HEK293T (cell line): ENCODE measurements at regions not wholly inside any gene's neighbourhood (a gene's known extent, or its start where the extent isn't known, plus 50 kb on each side); places are given as distances from the start of the nearest gene placed in this dataset.

Experiments used
- FOXA1 ChIP-seq: fragments of 450-650 bp; IDR thresholded peaks from 2 replicates; pipeline ENCODE4 v1.6.1; 2016; ENCODE audit warnings: mild to moderate bottlenecking
- FOXK2 ChIP-seq: fragments of 450-650 bp; IDR thresholded peaks from 2 replicates; pipeline ENCODE4 v1.6.1; 2016; ENCODE audit warnings: mild to moderate bottlenecking
- L3MBTL2 ChIP-seq: fragments of 450-650 bp; conservative IDR thresholded peaks from 2 replicates; pipeline ENCODE4 v1.6.1; 2016; ENCODE audit warnings: mild to moderate bottlenecking
- SP1 ChIP-seq: fragments of 450-650 bp; IDR thresholded peaks from 2 replicates; pipeline ENCODE4 v1.6.1; 2017

DNA sequence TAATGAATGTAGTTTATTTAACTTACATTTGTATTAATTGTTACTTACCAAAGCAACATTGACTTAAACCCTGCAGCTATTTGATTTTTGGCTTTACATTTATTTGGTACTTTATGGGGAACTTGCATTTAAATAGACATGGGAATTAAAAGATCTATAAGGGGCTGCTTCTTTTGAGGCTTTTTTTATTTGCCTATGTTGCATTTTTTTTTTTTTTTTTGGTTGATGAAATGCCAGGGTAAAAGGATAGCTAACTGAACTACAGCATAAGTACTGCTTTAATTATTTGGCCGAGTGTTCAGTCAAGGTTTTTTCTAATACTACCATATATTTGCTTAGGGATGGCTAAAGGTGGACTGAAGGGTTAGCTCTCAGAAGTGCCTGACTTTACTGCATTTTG lies 62.5 kb upstream of the CDH4 start:
- no peak for TF ChIP-seq FOXK2
- no peak for TF ChIP-seq FOXA1
- TF ChIP-seq SP1: no peak
- no peak for TF ChIP-seq L3MBTL2
